Left colon (tissue), 2 donors: ENCODE measurements at regions not wholly inside any gene's neighbourhood (a gene's known extent, or its start where the extent isn't known, plus 50 kb on each side); places are given as distances from the start of the nearest gene placed in this dataset.

Experiments
- ATAC-seq: fragments of 200-7000 bp; cut with Tn5 transposase; one replicate; pipeline ENCODE4 v1.9.1; 2020; ENCODE audit warnings: mild to moderate bottlenecking, moderate library complexity
- DNase-seq, 2 donors: peaks; one replicate each; pipeline ENCODE4 v3.0.0-alpha.2; 2020
- intact Hi-C, 2 donors: fragments of 100-400 bp; cut with DNase I in 1 of 2; cut with micrococcal nuclease in 1 of 2; formaldehyde crosslinking; loops; one replicate each; pipeline versions ENCODE4 v1.11.2 to v1.14.0; 2022; cut with DNase I, micrococcal nuclease
- donor health status: DM: no; HTN: no; CAD: no.
- donor health status: DM: yes; HTN: yes; CAD: no.

GRCh38 chr18:6598657-6599056, 130.9 kb upstream of the ARHGAP28 start:
- DNase-seq (no peak), ATAC-seq (no peak)
- intact Hi-C loops, result no loop called here

- no peak for ATAC-seq
Observed at GRCh38 chr18:6600667-6601167, 128.8 kb upstream of the ARHGAP28 start.

GRCh38 chr18:6601241-6601640, 128.3 kb upstream of the ARHGAP28 start:
- ATAC-seq (no peak), DNase-seq (no peak)
- intact Hi-C loops, result no loop called here

More at GRCh38 chr18:6600667-6601167, 128.8 kb upstream of the ARHGAP28 start:
- no peak for DNase-seq
- intact Hi-C loops, result no loop called here

GRCh38 chr18:6602365-6602764, 127.2 kb upstream of the ARHGAP28 start:
- ATAC-seq, result no peak
- intact Hi-C loops, result no loop called here
- DNase-seq, result no peak

GRCh38 chr18:6604573-6604941, 125.0 kb upstream of the ARHGAP28 start:
- DNase-seq (no peak), ATAC-seq (no peak)
- intact Hi-C loops, result no loop called here

GRCh38 chr18:6605115-6605869, 124.2 kb upstream of the ARHGAP28 start:
- ATAC-seq (no peak), DNase-seq (no peak)
- intact Hi-C loops, result no loop called here

- ATAC-seq (no peak), DNase-seq (no peak)
- intact Hi-C loops, result no loop called here
Observed at GRCh38 chr18:6606411-6607085, 123.0 kb upstream of the ARHGAP28 start.

- intact Hi-C loops, result no loop called here
- ATAC-seq (no peak), DNase-seq (no peak)
Observed at GRCh38 chr18:6607343-6607742, 122.2 kb upstream of the ARHGAP28 start.

GRCh38 chr18:6609666-6610264, 119.8 kb upstream of the ARHGAP28 start:
- intact Hi-C loops, result no loop called here
- ATAC-seq (no peak), DNase-seq (no peak)

GRCh38 chr18:6610466-6610865, 119.0 kb upstream of the ARHGAP28 start:
- intact Hi-C loops, result no loop called here
- ATAC-seq, result no peak
- DNase-seq, result no peak

- no peak for DNase-seq
- intact Hi-C loops, result no loop called here
- no peak for ATAC-seq
Observed at GRCh38 chr18:6613581-6613980, 115.9 kb upstream of the ARHGAP28 start.

- no peak for DNase-seq
- ATAC-seq, result no peak
- intact Hi-C loops, result no loop called here
Observed at GRCh38 chr18:6614952-6615351, 114.6 kb upstream of the ARHGAP28 start.

GRCh38 chr18:6616981-6617380, 112.5 kb upstream of the ARHGAP28 start:
- no peak for DNase-seq
- intact Hi-C loops, result no loop called here
- ATAC-seq, result no peak

GRCh38 chr18:6621437-6621836, 108.1 kb upstream of the ARHGAP28 start:
- DNase-seq, result no peak
- intact Hi-C loops, result no loop called here
- no peak for ATAC-seq

- no peak for DNase-seq
- ATAC-seq, result no peak
- intact Hi-C loops, result no loop called here
Observed at GRCh38 chr18:6623278-6623677, 106.2 kb upstream of the ARHGAP28 start.

- ATAC-seq, result no peak
- DNase-seq, result no peak
Observed at GRCh38 chr18:6624271-6624660, 105.2 kb upstream of the ARHGAP28 start.

GRCh38 chr18:6624661-6625311, 104.7 kb upstream of the ARHGAP28 start:
- no peak for DNase-seq
- intact Hi-C loops, result no loop called here
- ATAC-seq, result no peak

More at GRCh38 chr18:6624271-6624660, 105.2 kb upstream of the ARHGAP28 start:
- intact Hi-C loops, result no loop called here

- intact Hi-C loops, result no loop called here
- ATAC-seq, result no peak
- no peak for DNase-seq
Observed at GRCh38 chr18:6625481-6625880, 104.0 kb upstream of the ARHGAP28 start.

- DNase-seq (no peak), ATAC-seq (no peak)
- intact Hi-C loops, result no loop called here
Observed at GRCh38 chr18:6626457-6626856, 103.1 kb upstream of the ARHGAP28 start.

GRCh38 chr18:6627645-6628044, 101.9 kb upstream of the ARHGAP28 start:
- ATAC-seq (no peak), DNase-seq (no peak)
- intact Hi-C loops, result no loop called here
